MCF 10A (cell line): ENCODE measurements at regions not wholly inside any gene's neighbourhood (a gene's known extent, or its start where the extent isn't known, plus 50 kb on each side); places are given as distances from the start of the nearest gene placed in this dataset.

Source experiments
- BruUV-seq: library from RNA; stranded (reverse); fragments of 400-500 nt; replicated peaks from 2 replicates; lab custom pipeline; 2021; lab: Mats Ljungman, UMichigan
- CTCF ChIA-PET: fragments of 300-600 bp; sonication (Branson Sonifier 250); formaldehyde crosslinking; extraction: SDS; loops from one replicate; lab custom pipeline; 2021; ENCODE audit warnings: antibody characterized with exemption, inconsistent platforms; lab: Yijun Ruan, JAX
- POLR2A ChIA-PET: fragments of 300-600, 350-650 bp; sonication (Branson Sonifier 250); formaldehyde crosslinking; extraction: SDS; loops from one replicate; lab custom pipeline; 2020; ENCODE audit warnings: antibody characterized with exemption, inconsistent platforms; lab: Yijun Ruan, JAX
- DNase-seq: peaks from one replicate; pipeline ENCODE4 v3.0.0-alpha.2; 2018; ENCODE audit not compliant: unreplicated experiment
- H3K27ac Mint-ChIP-seq: one replicate; pipeline ENCODE4 v1.8.0; 2022; ENCODE audit warnings: mild to moderate bottlenecking, low read depth, mixed read lengths; ENCODE audit not compliant: unreplicated experiment
- H3K27me3 Mint-ChIP-seq: one replicate; pipeline ENCODE4 v1.8.0; 2022; ENCODE audit warnings: mixed read lengths; ENCODE audit not compliant: insufficient read depth, unreplicated experiment
- H3K36me3 Mint-ChIP-seq: one replicate; pipeline ENCODE4 v1.8.0; 2022; ENCODE audit warnings: mild to moderate bottlenecking, moderate library complexity, mixed read lengths; ENCODE audit not compliant: insufficient read depth, unreplicated experiment
- H3K4me1 Mint-ChIP-seq: one replicate; pipeline ENCODE4 v1.8.0; 2022; ENCODE audit warnings: mixed read lengths; ENCODE audit not compliant: insufficient read depth, unreplicated experiment
- H3K4me3 Mint-ChIP-seq: one replicate; pipeline ENCODE4 v1.8.0; 2022; ENCODE audit warnings: mild to moderate bottlenecking, moderate library complexity, mixed read lengths; ENCODE audit not compliant: unreplicated experiment
- H3K9me3 Mint-ChIP-seq: one replicate; pipeline ENCODE4 v1.8.0; 2022; ENCODE audit warnings: mixed read lengths; ENCODE audit not compliant: unreplicated experiment
- CTCF ChIP-seq: fragments of 200-600 bp; IDR thresholded peaks from one replicate; pipeline ENCODE4 v1.8.0; 2022; ENCODE audit warnings: antibody characterized with exemption, mild to moderate bottlenecking; ENCODE audit not compliant: unreplicated experiment
- intact Hi-C: fragments of 100-400 bp; cut with micrococcal nuclease; formaldehyde crosslinking; loops from 2 replicates; pipeline ENCODE4 v1.14.1; 2022

DNA sequence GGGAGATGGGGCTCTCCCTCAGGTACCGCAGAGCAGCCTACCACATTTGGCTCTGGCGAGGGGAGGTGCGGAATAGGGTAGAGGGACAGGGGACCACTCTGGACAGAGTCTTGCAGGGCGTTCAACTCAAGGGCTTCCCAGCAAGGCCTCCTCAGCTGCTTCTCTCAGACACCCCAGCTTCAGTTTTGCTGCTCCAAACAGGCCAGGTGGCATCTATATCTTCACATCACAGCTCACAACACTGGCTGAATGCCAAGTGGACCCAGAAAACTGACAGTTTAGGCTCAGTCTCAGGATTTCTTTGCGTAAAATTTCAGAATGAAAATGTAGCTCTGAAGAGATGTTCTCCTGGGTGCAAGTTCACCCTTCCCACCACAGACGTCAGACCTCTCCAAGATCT is 592.6 kb upstream of the ADAMTS16 start:
- TF ChIP-seq CTCF: no peak
- peaks cover 13% of the 10 kb centered on the region for H3K9me3 Mint-ChIP-seq
- H3K27me3 Mint-ChIP-seq: no peaks in the 10 kb centered on the region
- ChIA-PET CTCF (interaction anchor here (0.6 kb wide), 1 partner anchor 93 kb away, joined by 3 read pairs; no protein-coding TSS in a partner anchor), POLR2A (no interaction called here)
- no peak overlapping the region for H3K4me3 Mint-ChIP-seq
- DNase-seq: no peak
- no peaks in the 10 kb centered on the region for H3K36me3 Mint-ChIP-seq
- intact Hi-C loops: no loop called here
- BruUV-seq: no TSS peak
- no peaks in the 10 kb centered on the region for H3K4me1 Mint-ChIP-seq
- H3K27ac Mint-ChIP-seq: no peak overlapping the region

DNA sequence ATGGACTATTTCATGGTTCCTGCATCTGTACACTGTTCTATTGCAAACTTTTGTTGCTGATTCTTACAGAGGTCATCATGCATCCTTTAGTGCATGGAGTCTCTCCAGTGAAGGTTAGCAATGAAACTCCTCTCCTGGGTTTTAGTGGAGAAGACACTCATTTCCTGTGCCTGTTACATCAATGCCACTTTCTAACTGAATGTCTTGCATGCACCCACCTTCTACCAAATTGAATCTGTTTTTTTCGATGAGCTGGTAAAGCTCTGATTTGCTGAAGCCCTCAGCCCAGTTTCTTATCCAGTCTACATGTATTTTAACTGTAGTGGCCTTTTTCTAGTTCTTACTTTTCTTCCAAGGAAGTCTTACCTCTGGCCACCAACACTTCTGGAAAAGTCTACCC is 591.8 kb upstream of the ADAMTS16 start:
- Mint-ChIP-seq H3K27me3 (no peaks in the 10 kb centered on the region), H3K36me3 (no peaks in the 10 kb centered on the region), H3K4me1 (no peaks in the 10 kb centered on the region), H3K9me3 (peaks cover 19% of the 10 kb centered on the region), H3K4me3 (no peak overlapping the region), H3K27ac (no peak overlapping the region)
- TF ChIP-seq CTCF: no peak
- POLR2A ChIA-PET: no interaction called here
- no peak for DNase-seq
- no TSS peak for BruUV-seq
- CTCF ChIA-PET: interaction anchor here (0.6 kb wide), 1 partner anchor 92 kb away, joined by 3 read pairs; no protein-coding TSS in a partner anchor
- intact Hi-C loops: no loop called here

DNA sequence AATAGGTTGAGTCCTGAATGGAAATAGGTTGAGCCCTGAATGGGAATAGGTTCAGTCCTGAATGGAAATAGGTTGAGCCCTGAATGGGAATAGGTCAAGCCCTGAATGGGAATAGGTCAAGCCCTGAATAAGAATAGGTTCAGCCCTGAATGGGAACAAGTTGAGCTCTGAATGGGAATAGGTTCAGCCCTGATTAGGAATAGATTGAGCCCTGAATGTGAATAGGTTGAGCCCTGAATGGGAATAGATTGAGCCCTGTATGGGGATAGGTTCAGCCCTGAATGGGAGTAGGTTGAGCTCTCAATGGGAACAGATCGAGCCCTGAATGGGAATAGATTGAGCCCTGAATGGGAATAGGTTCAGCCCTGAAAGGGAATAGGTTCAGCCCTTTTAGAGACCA is 590.8 kb upstream of the ADAMTS16 start:
- DNase-seq: no peak
- Mint-ChIP-seq H3K4me3 (no peak overlapping the region), H3K9me3 (peaks cover 19% of the 10 kb centered on the region), H3K27me3 (no peaks in the 10 kb centered on the region), H3K36me3 (no peaks in the 10 kb centered on the region), H3K4me1 (no peaks in the 10 kb centered on the region), H3K27ac (no peak overlapping the region)
- CTCF ChIA-PET: no interaction called here
- POLR2A ChIA-PET: no interaction called here
- TF ChIP-seq CTCF: no peak
- intact Hi-C loops: no loop called here
- no TSS peak for BruUV-seq

DNA sequence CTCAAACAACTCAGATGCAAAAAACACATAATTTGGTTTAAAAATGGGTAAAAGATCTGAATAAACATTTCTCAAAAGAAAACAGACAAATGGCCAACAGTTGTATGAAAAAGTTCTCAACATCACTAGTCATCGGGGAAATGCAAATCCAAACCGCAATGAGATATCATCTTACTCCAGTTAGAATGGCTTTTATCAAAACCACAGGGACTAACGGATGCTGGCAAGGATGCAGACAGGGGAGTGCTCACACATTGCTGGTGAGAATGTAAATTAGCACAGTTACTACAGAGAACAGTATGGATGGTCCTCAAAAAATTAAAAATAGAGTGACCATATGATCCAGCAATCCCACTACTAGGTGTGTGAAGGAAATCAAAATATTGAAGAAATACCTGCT is 589.1 kb upstream of the ADAMTS16 start:
- Mint-ChIP-seq H3K27me3 (no peaks in the 10 kb centered on the region), H3K36me3 (no peaks in the 10 kb centered on the region), H3K4me3 (no peak overlapping the region), H3K9me3 (peaks cover 19% of the 10 kb centered on the region), H3K4me1 (no peaks in the 10 kb centered on the region), H3K27ac (no peak overlapping the region)
- no peak for DNase-seq
- no TSS peak for BruUV-seq
- ChIA-PET CTCF (interaction anchor here (0.7 kb wide), 2 partner anchors 31 to 953 kb away, joined by 3 read pairs; no protein-coding TSS in a partner anchor), POLR2A (no interaction called here)
- no peak for TF ChIP-seq CTCF
- intact Hi-C loops: no loop called here
